ENCODE measurements at regions not wholly inside any gene's neighbourhood (a gene's known extent, or its start where the extent isn't known, plus 50 kb on each side); places are given as distances from the start of the nearest gene placed in this dataset.

DNA sequence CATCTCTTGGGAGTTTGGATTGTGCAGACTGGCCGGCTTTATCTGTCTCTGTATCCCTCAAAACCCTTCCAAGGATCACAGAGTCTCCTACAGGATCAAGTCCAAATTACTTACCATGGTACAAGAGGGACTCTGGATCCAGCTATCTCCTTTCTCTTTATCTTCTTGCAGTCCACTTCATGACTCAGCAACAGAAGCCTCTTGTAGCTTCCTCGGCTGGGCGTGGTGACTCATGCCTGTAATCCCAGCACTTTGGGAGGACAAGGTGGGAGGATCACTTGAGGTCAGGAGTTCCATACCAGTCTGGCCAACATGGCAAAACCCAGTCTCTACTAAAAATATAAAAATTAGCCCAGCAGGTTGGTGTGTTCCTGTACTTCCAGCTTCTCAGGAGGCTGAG is 189.7 kb downstream of the BCAT1 start:
- in situ Hi-C loops (cut with MboI) = no loop called here
- no peaks in the 10 kb centered on the region for H3K9me3 ChIP-seq (ENCODE audit: low read depth)
- peaks cover 12% of the 10 kb centered on the region for H3K4me1 ChIP-seq (ENCODE audit: insufficient read depth)
- H3K9me2 ChIP-seq (ENCODE audit: insufficient read depth) = no peaks in the 10 kb centered on the region
- 26 to 36% methylated on average over 3 of the region's 3 CpGs for WGBS, 2 experiments (ENCODE audit: low coverage in 1 of 2, low lambda C conversion rate in 2 of 2, missing lambda C conversion rate in 2 of 2)
- no peaks in the 10 kb centered on the region for H3K36me3 ChIP-seq (ENCODE audit: low read depth)
- H3K27me3 ChIP-seq (replicated peaks; ENCODE audit: insufficient read depth) = 0 out of 2 replicates have a peak, but pooled peaks cover 20% of the 10 kb centered on the region
- H3K4me3 ChIP-seq = no peak overlapping the region
- no peaks in the 10 kb centered on the region for H3K79me2 ChIP-seq (ENCODE audit: insufficient read depth)
- H2AFZ ChIP-seq = no peak overlapping the region
- no peak overlapping the region for H3K9ac ChIP-seq
- no peak overlapping the region for H3K4me2 ChIP-seq (ENCODE audit: unreplicated experiment)
- peaks cover 12% of the 10 kb centered on the region for H3F3A ChIP-seq (ENCODE audit: insufficient read depth)
- DNase-seq = peak; percentile 64
- no peak overlapping the region for H3K27ac ChIP-seq
- TF ChIP-seq EZH2 (IDR thresholded peaks at IDR 0.05; ENCODE audit: insufficient read depth, poor library complexity, severe bottlenecking) (no peak), EZH2phosphoT487 (IDR thresholded peaks at IDR 0.05; ENCODE audit: insufficient read depth, low read depth) (no peak)
- H4K20me1 ChIP-seq (ENCODE audit: insufficient read depth) = no peaks in the 10 kb centered on the region

GRCh38 chr12:24756479-24757024 is 192.3 kb downstream of the BCAT1 start:
- no peak overlapping the region for H3K4me2 ChIP-seq (ENCODE audit: unreplicated experiment)
- in situ Hi-C loops (cut with MboI) = no loop called here
- no peak overlapping the region for H3K4me3 ChIP-seq
- H3K36me3 ChIP-seq (ENCODE audit: low read depth) = no peaks in the 10 kb centered on the region
- no peak overlapping the region for H2AFZ ChIP-seq
- no peak overlapping the region for H3K27ac ChIP-seq
- no peak overlapping the region for H3K9ac ChIP-seq
- 80 to 81% methylated on average over 3 of the region's 3 CpGs for WGBS, 2 experiments (ENCODE audit: low coverage in 1 of 2, low lambda C conversion rate in 2 of 2, missing lambda C conversion rate in 2 of 2)
- no peaks in the 10 kb centered on the region for H3K9me2 ChIP-seq (ENCODE audit: insufficient read depth)
- H4K20me1 ChIP-seq (ENCODE audit: insufficient read depth) = no peaks in the 10 kb centered on the region
- H3K9me3 ChIP-seq (ENCODE audit: low read depth) = no peaks in the 10 kb centered on the region
- no peak for TF ChIP-seq EZH2 (IDR thresholded peaks at IDR 0.05; ENCODE audit: insufficient read depth, poor library complexity, severe bottlenecking)
- no peak for TF ChIP-seq EZH2phosphoT487 (IDR thresholded peaks at IDR 0.05; ENCODE audit: insufficient read depth, low read depth)
- peaks cover 12% of the 10 kb centered on the region for H3F3A ChIP-seq (ENCODE audit: insufficient read depth)
- H3K27me3 ChIP-seq (replicated peaks; ENCODE audit: insufficient read depth) = 0 out of 2 replicates have a peak, but pooled peaks cover 26% of the 10 kb centered on the region
- no peaks in the 10 kb centered on the region for H3K79me2 ChIP-seq (ENCODE audit: insufficient read depth)
- no peak for DNase-seq
- H3K4me1 ChIP-seq (ENCODE audit: insufficient read depth) = peaks cover 12% of the 10 kb centered on the region

GRCh38 chr12:24754690-24755638 is 193.9 kb downstream of the BCAT1 start:
- TF ChIP-seq EZH2 (IDR thresholded peaks at IDR 0.05; ENCODE audit: insufficient read depth, poor library complexity, severe bottlenecking) (no peak), EZH2phosphoT487 (IDR thresholded peaks at IDR 0.05; ENCODE audit: insufficient read depth, low read depth) (no peak)
- peaks cover 12% of the 10 kb centered on the region for H3K4me1 ChIP-seq (ENCODE audit: insufficient read depth)
- DNase-seq = peak; percentile 77
- no peak overlapping the region for H3K27ac ChIP-seq
- H3K27me3 ChIP-seq (replicated peaks; ENCODE audit: insufficient read depth) = 0 out of 2 replicates have a peak, but pooled peaks cover 31% of the 10 kb centered on the region
- H3K9me3 ChIP-seq (ENCODE audit: low read depth) = no peaks in the 10 kb centered on the region
- no peaks in the 10 kb centered on the region for H3K36me3 ChIP-seq (ENCODE audit: low read depth)
- peaks cover 12% of the 10 kb centered on the region for H3F3A ChIP-seq (ENCODE audit: insufficient read depth)
- H3K4me2 ChIP-seq (ENCODE audit: unreplicated experiment) = peak overlapping the region; percentile 50
- in situ Hi-C loops (cut with MboI) = no loop called here
- H4K20me1 ChIP-seq (ENCODE audit: insufficient read depth) = no peaks in the 10 kb centered on the region
- no peak overlapping the region for H3K9ac ChIP-seq
- H3K9me2 ChIP-seq (ENCODE audit: insufficient read depth) = no peaks in the 10 kb centered on the region
- no peak overlapping the region for H2AFZ ChIP-seq
- H3K79me2 ChIP-seq (ENCODE audit: insufficient read depth) = no peaks in the 10 kb centered on the region
- 29 to 35% methylated on average over 7 of the region's 7 CpGs for WGBS, 2 experiments (ENCODE audit: low coverage in 1 of 2, low lambda C conversion rate in 2 of 2, missing lambda C conversion rate in 2 of 2)
- H3K4me3 ChIP-seq = no peak overlapping the region

DNA sequence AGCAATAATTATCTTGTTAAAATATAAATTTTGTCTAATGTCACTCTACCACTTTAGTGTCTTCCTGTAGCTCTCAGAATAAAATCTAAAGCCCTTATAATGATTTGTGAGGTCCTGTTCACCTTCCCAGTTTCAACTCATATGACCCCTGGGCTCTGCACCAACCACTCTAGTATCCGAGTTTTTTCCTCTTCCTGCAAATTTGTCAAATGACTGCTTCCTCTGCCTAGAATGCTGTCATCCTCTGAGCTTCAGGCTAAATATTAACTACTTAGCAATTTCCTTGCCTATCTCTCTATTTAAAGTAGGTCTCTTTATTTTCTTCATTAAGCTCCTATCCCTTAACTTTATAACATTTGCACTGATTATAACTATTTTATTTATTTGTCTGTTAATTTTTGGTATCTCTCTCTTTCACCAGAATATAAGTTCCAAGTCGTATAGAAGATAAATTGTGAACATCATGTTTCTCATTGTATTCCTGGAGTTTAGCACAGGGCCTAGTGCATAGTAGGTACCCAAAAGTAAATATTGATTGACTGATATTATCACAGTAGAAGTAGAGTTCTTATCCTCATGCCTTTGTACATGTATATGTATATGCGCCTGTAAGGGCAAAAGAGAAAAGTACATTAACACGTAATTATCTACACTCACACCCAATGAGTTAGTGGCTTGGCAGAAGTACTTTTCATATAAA is 196.0 kb downstream of the BCAT1 start:
- Histone ChIP-seq H3K4me3 (no peak overlapping the region), H3K4me1 (ENCODE audit: insufficient read depth) (peaks cover 12% of the 10 kb centered on the region), H3K9me3 (ENCODE audit: low read depth) (no peaks in the 10 kb centered on the region), H2AFZ (no peak overlapping the region), H3K4me2 (ENCODE audit: unreplicated experiment) (no peak overlapping the region), H4K20me1 (ENCODE audit: insufficient read depth) (no peaks in the 10 kb centered on the region), H3K9me2 (ENCODE audit: insufficient read depth) (no peaks in the 10 kb centered on the region), H3K27ac (no peak overlapping the region), H3K79me2 (ENCODE audit: insufficient read depth) (no peaks in the 10 kb centered on the region), H3F3A (ENCODE audit: insufficient read depth) (peaks cover 12% of the 10 kb centered on the region), H3K27me3 (replicated peaks; ENCODE audit: insufficient read depth) (0 out of 2 replicates have a peak, but pooled peaks cover 33% of the 10 kb centered on the region), H3K9ac (no peak overlapping the region), H3K36me3 (ENCODE audit: low read depth) (no peaks in the 10 kb centered on the region)
- WGBS, 2 experiments (ENCODE audit: low coverage in 1 of 2, low lambda C conversion rate in 2 of 2, missing lambda C conversion rate in 2 of 2) = 49 to 54% methylated on average over 4 of the region's 4 CpGs
- no peak for DNase-seq
- in situ Hi-C loops (cut with MboI) = no loop called here
- TF ChIP-seq EZH2phosphoT487 (IDR thresholded peaks at IDR 0.05; ENCODE audit: insufficient read depth, low read depth) (no peak), EZH2 (IDR thresholded peaks at IDR 0.05; ENCODE audit: insufficient read depth, poor library complexity, severe bottlenecking) (no peak)
